NOMO-1 treated with dmso at 0.1 percent for 144 hours (cell line): ENCODE measurements at regions not wholly inside any gene's neighbourhood (a gene's known extent, or its start where the extent isn't known, plus 50 kb on each side); places are given as distances from the start of the nearest gene placed in this dataset.
"Not testable (repeated sequence)": the region's sequence is repeated elsewhere in the genome, so short reads cannot be mapped to it uniquely, and the experiment has no call there.

Experiments
- DNase-seq: peaks from one replicate; lab custom pipeline; 2025; ENCODE audit not compliant: unreplicated experiment; lab: John Stamatoyannopoulos, UW

- no peak for DNase-seq
These were observed 54.5 kb downstream of the IRX5 start for GRCh38 chr16:54985156-54985555.

DNA sequence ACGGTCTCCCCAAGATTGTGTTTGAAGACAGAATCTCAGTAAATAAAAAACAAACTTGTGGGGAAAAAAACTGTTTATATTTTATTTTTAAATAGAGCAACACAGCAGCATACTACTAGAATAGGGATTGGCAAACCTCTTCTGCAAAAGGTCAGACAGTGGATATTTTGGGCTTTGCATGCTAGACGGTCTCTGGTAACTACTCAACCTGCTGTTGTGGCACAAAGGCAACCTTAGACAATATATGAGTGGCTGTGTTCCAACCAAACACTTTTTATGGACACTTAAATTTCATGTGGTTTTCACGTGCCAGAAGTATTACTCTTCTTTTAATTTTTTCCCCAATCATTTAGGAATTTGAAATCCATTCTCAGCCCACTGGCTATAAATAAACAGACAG lies 55.0 kb downstream of the IRX5 start:
- DNase-seq = no peak

- DNase-seq = no peak
These were observed 55.7 kb downstream of the IRX5 start for GRCh38 chr16:54986409-54986808.

DNA sequence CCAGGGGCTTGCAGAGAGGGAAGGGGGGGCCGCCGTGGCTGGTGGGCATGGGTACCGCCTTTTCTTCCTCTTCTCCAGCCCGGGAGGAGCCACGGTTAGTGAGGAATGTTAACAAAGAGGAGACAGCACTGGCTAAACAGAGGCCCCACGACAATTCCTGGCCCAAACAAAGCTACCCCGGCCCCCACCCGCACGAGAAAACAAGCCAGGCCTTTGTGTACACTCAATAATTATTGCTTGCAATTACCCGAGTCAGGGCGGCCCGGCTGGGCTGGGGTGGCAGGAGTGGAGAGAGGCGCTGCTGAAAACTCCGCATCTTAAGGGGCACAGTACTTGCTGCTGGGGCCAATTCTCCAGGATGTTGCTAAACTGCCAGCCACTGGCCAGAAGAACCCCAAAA lies 56.4 kb downstream of the IRX5 start:
- DNase-seq = no peak

DNA sequence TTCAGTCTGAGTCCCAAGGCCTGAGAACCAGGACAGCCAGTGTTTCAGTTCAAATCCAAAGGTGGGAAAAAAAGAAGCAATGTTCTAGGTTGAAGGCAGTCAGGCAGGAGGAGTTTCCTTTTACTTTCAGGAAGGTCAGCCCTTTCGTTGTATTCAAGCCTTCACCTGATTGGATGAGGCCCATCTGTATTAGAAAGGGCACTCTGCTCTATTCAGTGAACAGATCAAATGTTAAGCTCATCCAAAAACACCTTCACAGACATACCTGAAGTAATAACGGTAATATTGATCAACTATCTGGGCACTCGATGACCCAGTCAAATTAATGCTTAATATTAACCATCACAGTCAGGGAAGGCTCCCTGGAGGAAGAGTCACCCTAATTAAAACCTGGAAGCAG lies 60.9 kb downstream of the IRX5 start:
- no peak for DNase-seq

GRCh38 chr16:54991946-54992345 lies 61.3 kb downstream of the IRX5 start:
- DNase-seq = not testable (repeated sequence)

DNA sequence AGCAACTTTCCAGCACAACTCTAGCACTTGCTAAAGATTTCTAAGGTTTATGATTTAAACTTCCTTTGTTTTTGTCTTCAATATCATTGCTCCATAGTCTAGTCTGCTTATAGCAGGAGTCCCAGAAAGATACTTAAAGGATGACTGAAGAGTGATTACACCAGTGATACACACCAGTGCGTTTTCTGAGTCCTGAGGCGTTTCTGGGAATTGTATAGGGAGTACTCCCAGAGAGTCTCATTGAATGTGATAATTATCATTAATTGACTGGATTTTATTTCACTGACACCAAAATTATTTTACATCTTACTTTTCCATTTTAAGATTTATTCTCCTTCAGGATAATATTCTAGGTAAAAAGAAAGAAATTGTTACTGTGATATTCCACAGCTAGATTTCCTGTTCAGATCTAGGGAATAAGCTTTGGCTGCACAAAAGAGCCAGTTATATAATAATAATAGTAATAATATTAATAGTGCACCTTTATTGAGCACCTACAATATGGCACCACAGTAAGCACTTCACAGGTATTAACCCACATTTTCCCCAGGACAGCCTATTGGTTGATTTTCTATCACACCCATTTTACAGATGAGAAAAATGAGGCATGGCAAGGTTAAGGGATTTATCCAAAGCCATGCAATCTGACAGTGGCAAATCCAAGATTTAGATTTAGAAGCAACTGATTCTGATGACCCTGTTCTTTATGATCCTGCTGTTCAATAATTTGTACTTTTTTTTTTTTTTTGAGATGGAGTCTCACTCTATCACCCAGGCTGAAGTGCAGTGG lies 62.6 kb downstream of the IRX5 start:
- no peak for DNase-seq

- no peak for DNase-seq
These were observed 65.5 kb downstream of the IRX5 start for GRCh38 chr16:54996186-54996585.

DNA sequence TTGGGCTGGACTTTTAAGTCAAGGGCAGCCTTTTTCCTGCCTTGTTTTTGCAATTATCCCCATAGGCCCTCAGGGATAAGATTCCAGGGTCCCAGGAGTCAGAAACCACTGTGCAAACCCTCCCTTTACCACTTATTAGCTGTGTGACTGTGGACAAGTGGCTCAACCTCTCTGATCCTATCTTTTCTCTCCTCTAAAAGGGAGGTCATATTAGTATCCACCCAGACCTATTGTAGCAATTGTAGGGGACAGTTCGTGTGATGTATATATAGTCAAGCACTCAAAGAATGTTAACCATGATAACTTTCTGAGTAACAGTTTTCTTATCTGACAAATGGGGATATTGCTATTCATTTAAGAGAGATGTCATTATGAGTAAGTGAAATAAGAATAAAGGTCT lies 68.2 kb downstream of the IRX5 start:
- DNase-seq = no peak

DNA sequence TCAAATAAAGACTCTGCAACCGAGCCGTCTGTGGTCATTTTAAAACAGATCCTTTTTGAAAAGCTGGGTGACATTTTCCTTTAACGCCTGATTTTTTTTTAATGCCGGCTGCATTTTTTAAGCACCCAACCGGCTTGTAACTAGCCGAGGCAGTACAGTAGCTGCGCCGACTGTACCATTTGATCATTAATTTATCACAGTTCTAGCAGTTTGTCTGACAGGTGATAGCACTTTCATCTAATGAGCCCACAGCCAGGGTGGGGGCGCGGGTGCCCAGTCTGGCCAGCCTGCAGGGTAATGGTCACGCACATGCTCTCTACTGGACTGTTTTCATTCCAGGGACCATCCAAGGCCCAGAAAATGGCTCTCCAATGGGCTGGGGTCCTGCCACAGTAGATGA lies 68.8 kb downstream of the IRX5 start:
- no peak for DNase-seq

- no peak for DNase-seq
These were observed 69.9 kb downstream of the IRX5 start for GRCh38 chr16:55000595-55000994.

DNA sequence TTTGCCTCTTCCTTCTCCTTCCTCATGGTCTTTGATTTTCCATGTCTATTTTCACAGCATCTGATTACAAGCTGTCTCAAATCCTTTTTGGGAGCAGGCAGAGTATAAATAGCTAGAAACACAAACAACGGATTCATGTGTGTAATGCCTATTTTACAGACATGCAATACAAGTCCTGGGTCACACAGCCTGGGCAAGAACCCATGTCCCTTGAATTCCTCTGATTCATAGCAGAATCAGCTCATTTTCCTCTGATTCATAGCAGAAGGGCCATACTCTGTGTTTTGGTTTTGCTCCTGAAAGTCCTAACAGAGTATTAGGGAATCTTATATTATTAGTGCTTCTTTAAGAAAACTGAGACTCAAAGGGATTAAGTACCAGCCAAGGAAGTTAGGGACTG lies 71.3 kb downstream of the IRX5 start:
- DNase-seq = no peak

DNA sequence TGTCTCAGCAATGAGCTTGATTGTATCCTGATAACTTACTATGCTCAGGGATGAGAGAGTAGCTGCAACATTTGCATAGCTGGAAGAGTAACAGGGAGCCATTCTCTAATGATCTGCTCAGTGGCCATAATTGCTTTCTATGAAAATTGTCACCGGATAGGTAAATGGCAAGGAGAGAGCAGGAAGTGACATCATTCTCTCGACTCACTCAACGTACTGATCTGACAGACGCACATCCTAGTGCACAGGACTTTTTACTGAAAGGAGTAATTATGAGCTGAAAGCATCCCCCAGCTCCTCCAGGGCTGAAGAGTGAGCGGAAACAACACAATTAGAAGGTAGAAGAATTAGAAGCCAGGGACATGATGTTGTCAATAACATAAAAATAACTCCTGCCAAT lies 71.8 kb downstream of the IRX5 start:
- no peak for DNase-seq

- DNase-seq = no peak
These were observed 72.6 kb downstream of the IRX5 start for GRCh38 chr16:55003306-55003705.

DNA sequence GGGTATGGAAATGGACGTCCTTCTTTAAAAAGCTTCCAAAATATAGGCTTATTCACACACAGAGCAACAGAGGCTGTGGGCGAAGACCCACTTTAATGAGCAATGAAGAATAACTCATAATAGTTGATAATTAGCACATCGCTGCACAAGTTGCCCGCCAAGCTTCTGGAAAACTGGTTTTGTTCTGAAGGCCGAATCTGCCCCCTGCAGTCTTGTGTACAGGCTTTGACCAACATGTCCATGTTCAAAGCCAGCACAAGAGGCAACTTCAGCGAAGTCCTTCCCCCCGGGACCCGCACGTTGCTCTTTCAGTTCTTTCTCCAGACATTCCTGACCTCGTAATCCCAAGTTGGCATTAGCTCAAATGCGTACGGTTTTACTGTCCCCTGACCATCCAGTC lies 73.3 kb downstream of the IRX5 start:
- DNase-seq = no peak

GRCh38 chr16:55007504-55007903 lies 76.8 kb downstream of the IRX5 start:
- no peak for DNase-seq

GRCh38 chr16:55008836-55009510 lies 78.3 kb downstream of the IRX5 start:
- DNase-seq = no peak

- DNase-seq = no peak
These were observed 78.9 kb downstream of the IRX5 start for GRCh38 chr16:55009581-55009980.

- no peak for DNase-seq
These were observed 80.0 kb downstream of the IRX5 start for GRCh38 chr16:55010492-55011160.

DNA sequence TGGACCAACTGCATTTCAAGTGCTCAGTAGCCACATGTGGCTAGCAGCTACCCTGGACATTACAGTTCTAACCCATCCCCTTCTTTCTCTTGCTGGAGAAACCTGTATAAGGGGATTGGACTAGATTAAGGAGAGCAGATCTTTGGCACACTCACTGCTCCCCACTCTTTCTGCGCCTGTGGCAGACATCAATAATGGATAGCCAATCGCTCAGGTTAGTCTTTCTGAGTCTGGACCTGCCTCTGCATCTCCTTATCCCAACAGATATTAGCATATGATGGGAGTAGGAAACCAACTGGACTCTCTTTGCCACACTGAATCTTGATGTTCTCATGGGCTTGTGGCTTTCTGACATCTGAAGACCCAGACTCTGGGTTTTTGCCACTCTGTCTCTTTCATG lies 81.7 kb downstream of the IRX5 start:
- DNase-seq = no peak

DNA sequence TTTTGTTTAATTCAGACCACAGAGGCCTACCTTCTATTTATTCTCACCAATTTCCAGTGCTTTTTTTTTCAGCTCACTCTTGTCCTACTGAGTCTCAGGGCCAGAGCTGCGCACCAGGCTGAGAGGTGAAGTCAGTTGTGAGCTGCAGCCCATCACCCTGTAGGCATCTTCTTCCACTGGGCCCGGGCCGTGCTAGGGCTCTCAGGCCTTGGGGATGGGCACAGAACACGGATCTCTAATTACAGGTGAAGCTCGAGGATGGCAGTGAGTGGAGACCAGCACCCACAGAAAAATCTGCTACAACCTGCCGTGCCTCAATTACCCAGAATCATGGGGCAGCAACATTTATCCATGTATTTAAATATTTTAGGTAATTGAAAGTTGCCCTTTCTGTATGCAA lies 82.1 kb downstream of the IRX5 start:
- no peak for DNase-seq

DNA sequence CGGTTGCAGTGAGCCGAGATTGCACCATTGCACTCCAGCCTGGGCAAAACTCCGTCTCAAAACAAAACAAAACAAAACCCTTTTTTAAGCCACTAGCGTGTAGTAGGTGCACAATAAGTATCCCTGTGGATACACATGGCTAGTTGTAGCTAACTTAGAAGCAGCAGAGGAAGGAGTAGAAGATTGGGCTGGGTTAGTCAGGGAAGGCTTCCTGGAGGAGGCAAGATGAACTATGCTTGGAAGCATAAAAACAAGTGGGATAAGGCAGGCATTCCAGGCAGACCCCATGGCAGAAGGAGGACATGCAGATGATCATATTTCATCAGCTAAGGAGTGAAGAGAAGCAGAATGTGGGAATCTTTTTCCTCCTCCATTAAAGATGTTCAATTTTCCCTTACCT lies 83.4 kb downstream of the IRX5 start:
- DNase-seq = no peak
